Neuron (in vitro differentiated cells): ENCODE measurements at regions not wholly inside any gene's neighbourhood (a gene's known extent, or its start where the extent isn't known, plus 50 kb on each side); places are given as distances from the start of the nearest gene placed in this dataset.
A peak's percentile ranks its signal among the peaks of the same experiment; 100 is the strongest.

Experiments
- H2AFZ ChIP-seq: one replicate; pipeline ENCODE4 v1.6.1; 2013; ENCODE audit warnings: low read depth, mild to moderate bottlenecking, inconsistent platforms, low read length, moderate library complexity
- H3K27me3 ChIP-seq: one replicate; pipeline ENCODE4 v1.6.1; 2013; ENCODE audit warnings: low read length; ENCODE audit not compliant: insufficient read depth
- H3K36me3 ChIP-seq: one replicate; pipeline ENCODE4 v1.6.1; 2013; ENCODE audit warnings: low read length; ENCODE audit not compliant: insufficient read depth
- H3K4me1 ChIP-seq: one replicate; pipeline ENCODE4 v1.6.1; 2013; ENCODE audit warnings: low read length; ENCODE audit not compliant: insufficient read depth
- H3K4me3 ChIP-seq: 2 replicates; pipeline ENCODE4 v1.5.1; 2013; ENCODE audit warnings: mild to moderate bottlenecking, low read length, moderate library complexity
- H3K9me3 ChIP-seq: one replicate; pipeline ENCODE4 v1.6.1; 2013; ENCODE audit warnings: low read length

DNA sequence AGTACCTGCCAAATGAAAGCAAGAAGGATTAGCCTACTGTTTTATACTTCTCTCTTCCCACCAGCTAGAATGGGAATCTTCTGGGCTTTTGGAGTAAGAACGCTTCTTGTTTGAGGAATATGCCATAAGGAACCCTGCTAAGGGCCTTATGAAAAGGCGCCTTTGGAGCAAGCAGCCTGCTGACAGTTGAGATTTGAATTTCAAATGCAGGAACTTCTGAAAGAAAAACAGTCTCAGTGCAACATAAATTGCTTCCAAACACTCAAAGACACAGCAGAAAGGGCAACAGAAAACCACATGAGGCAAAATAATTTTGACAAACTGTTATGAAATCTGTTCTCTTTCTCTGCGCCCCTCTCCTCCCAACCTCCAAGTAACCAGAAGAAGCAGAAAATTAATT, 149.4 kb upstream of the B3GAT2 start:
- Histone ChIP-seq H3K9me3 (no peaks in the 10 kb centered on the region), H3K4me1 (peaks cover 17% of the 10 kb centered on the region), H3K36me3 (no peaks in the 10 kb centered on the region), H3K27me3 (no peaks in the 10 kb centered on the region), H2AFZ (peak overlapping the region; percentile 8), H3K4me3 (no peak overlapping the region)

GRCh38 chr6:71107911-71108420, 151.1 kb upstream of the B3GAT2 start:
- Histone ChIP-seq H3K9me3 (no peaks in the 10 kb centered on the region), H3K4me1 (peaks cover 17% of the 10 kb centered on the region), H3K4me3 (no peak overlapping the region), H2AFZ (no peak overlapping the region), H3K27me3 (no peaks in the 10 kb centered on the region), H3K36me3 (no peaks in the 10 kb centered on the region)

DNA sequence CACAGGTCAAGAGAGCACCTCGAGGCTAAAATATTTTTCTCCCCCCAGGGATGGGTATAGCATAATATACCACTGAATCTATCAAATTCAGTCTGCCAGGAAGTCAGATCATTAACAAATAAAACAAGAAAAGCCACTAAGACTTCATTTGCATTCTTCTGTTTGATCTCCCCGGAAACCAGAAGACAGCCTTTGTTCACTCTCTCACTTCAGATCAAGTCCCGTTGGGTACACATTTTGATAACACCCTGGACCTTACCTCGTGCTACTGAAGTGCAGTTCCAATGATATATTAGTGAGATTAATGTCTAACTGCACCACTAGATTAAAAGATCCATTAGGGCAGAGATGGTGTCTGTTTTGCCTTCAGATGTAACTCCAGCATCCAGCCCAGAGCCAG, 157.7 kb upstream of the B3GAT2 start:
- Histone ChIP-seq H3K4me1 (peaks cover 7% of the 10 kb centered on the region), H3K4me3 (no peak overlapping the region), H3K9me3 (no peaks in the 10 kb centered on the region), H2AFZ (no peak overlapping the region), H3K36me3 (no peaks in the 10 kb centered on the region), H3K27me3 (no peaks in the 10 kb centered on the region)

GRCh38 chr6:71114986-71115385, 158.1 kb upstream of the B3GAT2 start:
- H3K36me3 ChIP-seq, result no peaks in the 10 kb centered on the region
- no peaks in the 10 kb centered on the region for H3K27me3 ChIP-seq
- H3K4me3 ChIP-seq, result no peak overlapping the region
- H3K4me1 ChIP-seq, result peaks cover 7% of the 10 kb centered on the region
- H2AFZ ChIP-seq, result no peak overlapping the region
- H3K9me3 ChIP-seq, result no peaks in the 10 kb centered on the region

DNA sequence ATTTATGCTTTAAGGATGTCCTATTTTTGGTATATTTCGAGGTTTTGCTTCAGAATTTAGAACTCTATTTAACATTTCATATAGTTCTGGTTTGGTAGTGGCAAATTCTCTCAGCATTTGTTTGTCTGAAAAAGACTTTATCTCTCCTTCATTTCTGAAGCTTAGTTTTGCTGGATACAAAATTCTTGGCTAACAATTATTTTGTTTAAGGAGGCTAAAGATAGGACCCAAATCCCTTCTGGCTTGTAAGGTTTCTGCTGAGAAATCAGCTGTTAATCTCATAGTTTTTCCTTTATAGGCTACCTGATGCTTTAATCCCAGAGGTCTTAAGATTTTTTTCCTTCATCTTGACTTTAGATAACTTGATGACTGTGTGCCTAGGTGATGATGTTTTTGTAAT, 162.7 kb upstream of the B3GAT2 start:
- Histone ChIP-seq H3K36me3 (no peaks in the 10 kb centered on the region), H3K27me3 (no peaks in the 10 kb centered on the region), H3K4me1 (peaks cover 2% of the 10 kb centered on the region), H3K9me3 (peaks cover 2% of the 10 kb centered on the region), H2AFZ (no peak overlapping the region), H3K4me3 (no peak overlapping the region)

DNA sequence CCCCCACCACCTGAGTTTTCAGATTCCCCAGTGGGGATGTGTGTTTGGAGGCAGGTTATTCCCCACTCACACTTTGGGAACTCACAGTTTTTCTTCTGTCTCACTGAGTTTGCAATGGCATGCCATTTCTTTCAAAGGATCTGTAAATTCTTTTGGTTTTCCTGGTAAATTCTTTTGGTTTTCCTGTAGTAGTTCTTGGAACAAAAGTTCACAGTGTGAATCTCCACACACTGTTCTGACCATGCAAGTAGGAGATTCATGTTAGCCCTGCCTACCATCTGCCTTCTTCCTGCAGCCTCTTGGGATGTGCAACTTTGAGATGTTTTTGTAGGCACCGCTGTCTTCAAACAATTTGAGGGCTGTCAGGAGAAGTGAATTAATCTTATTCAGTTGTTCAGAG, 165.6 kb upstream of the OGFRL1 start:
- Histone ChIP-seq H2AFZ (no peak overlapping the region), H3K4me3 (no peak overlapping the region), H3K27me3 (no peaks in the 10 kb centered on the region), H3K4me1 (no peaks in the 10 kb centered on the region), H3K9me3 (peaks cover 2% of the 10 kb centered on the region), H3K36me3 (no peaks in the 10 kb centered on the region)

GRCh38 chr6:71124340-71124739, 164.3 kb upstream of the OGFRL1 start:
- Histone ChIP-seq H2AFZ (no peak overlapping the region), H3K36me3 (no peaks in the 10 kb centered on the region), H3K9me3 (peaks cover 2% of the 10 kb centered on the region), H3K27me3 (no peaks in the 10 kb centered on the region), H3K4me3 (no peak overlapping the region), H3K4me1 (no peaks in the 10 kb centered on the region)

DNA sequence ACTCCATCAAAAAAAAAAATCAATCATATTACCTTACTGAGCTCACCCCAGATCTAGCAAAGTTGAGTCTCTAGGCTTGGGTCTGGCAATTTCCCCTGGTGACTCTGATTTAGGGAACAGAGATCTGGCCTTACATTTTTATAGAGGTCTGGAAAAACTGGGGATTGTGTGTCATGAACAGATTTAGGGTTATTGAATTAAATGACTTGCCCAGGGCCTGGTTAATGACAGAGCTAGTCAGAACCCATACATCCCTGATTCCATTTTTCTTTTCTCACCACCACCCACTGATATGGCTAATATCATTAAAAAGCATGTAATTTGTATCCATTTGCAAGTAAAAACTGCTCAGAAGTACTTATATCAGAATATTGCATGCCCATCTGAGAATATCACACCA, 163.4 kb upstream of the OGFRL1 start:
- Histone ChIP-seq H3K4me1 (no peaks in the 10 kb centered on the region), H3K9me3 (peaks cover 2% of the 10 kb centered on the region), H3K36me3 (no peaks in the 10 kb centered on the region), H2AFZ (no peak overlapping the region), H3K4me3 (no peak overlapping the region), H3K27me3 (no peaks in the 10 kb centered on the region)

DNA sequence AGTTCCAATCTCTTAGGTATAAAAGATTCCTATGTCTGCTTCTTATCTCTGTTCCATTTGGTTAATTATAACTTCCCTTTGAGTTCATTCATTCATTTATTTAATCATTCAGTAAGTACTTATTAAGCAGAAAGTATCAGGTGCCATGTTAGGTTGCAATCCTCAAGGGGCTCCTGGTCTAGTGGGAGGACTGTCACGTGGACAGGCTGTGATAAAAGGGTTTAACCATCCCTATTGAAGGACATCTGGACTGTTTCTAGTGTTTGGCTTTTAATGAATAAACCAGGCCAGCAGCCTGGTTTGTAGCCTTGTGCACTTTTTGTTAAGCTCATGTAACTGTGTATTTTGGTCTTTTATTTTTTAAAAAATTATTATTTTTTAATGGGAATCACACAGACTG, 162.1 kb upstream of the OGFRL1 start:
- Histone ChIP-seq H3K4me1 (no peaks in the 10 kb centered on the region), H3K36me3 (no peaks in the 10 kb centered on the region), H3K4me3 (no peak overlapping the region), H3K9me3 (peaks cover 2% of the 10 kb centered on the region), H3K27me3 (no peaks in the 10 kb centered on the region), H2AFZ (no peak overlapping the region)

DNA sequence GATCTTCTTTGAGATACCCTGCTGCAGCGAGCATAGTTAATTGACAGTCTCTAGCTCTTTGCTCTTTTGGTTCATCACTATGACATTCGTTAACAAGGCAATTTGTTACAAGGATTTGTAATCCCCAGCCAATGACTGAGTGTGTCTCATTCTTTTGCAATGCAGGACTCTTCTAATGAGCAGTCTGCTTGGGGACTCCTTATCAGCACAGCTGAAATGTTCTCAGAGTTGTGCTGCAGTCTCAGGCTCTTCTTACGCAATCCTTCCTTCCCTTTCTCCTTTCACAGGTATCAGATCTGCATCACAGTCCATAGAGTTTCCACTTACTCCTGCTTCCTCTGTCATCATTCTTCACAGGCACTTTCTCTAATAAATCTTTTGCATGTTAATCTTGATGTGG, 161.2 kb upstream of the OGFRL1 start:
- Histone ChIP-seq H3K4me3 (no peak overlapping the region), H3K9me3 (no peaks in the 10 kb centered on the region), H3K36me3 (no peaks in the 10 kb centered on the region), H3K27me3 (no peaks in the 10 kb centered on the region), H3K4me1 (no peaks in the 10 kb centered on the region), H2AFZ (no peak overlapping the region)

- Histone ChIP-seq H3K36me3 (no peaks in the 10 kb centered on the region), H3K4me3 (no peak overlapping the region), H3K27me3 (no peaks in the 10 kb centered on the region), H3K9me3 (no peaks in the 10 kb centered on the region), H3K4me1 (no peaks in the 10 kb centered on the region), H2AFZ (no peak overlapping the region)
Measured at GRCh38 chr6:71130277-71130676, 158.3 kb upstream of the OGFRL1 start.

- Histone ChIP-seq H3K36me3 (no peaks in the 10 kb centered on the region), H3K9me3 (peaks cover 2% of the 10 kb centered on the region), H3K27me3 (no peaks in the 10 kb centered on the region), H3K4me3 (no peak overlapping the region), H3K4me1 (no peaks in the 10 kb centered on the region), H2AFZ (no peak overlapping the region)
Measured at GRCh38 chr6:71134929-71135642, 153.5 kb upstream of the OGFRL1 start.

GRCh38 chr6:71137973-71138372, 150.6 kb upstream of the OGFRL1 start:
- no peaks in the 10 kb centered on the region for H3K36me3 ChIP-seq
- no peak overlapping the region for H2AFZ ChIP-seq
- H3K9me3 ChIP-seq, result peaks cover 2% of the 10 kb centered on the region
- H3K4me1 ChIP-seq, result no peaks in the 10 kb centered on the region
- H3K27me3 ChIP-seq, result no peaks in the 10 kb centered on the region
- no peak overlapping the region for H3K4me3 ChIP-seq

- no peaks in the 10 kb centered on the region for H3K4me1 ChIP-seq
- H3K36me3 ChIP-seq, result no peaks in the 10 kb centered on the region
- H2AFZ ChIP-seq, result no peak overlapping the region
- no peaks in the 10 kb centered on the region for H3K27me3 ChIP-seq
- H3K9me3 ChIP-seq, result peaks cover 2% of the 10 kb centered on the region
- no peak overlapping the region for H3K4me3 ChIP-seq
Measured at GRCh38 chr6:71138376-71138775, 150.2 kb upstream of the OGFRL1 start.
